SK-N-SH (cell line): ENCODE measurements at regions not wholly inside any gene's neighbourhood (a gene's known extent, or its start where the extent isn't known, plus 50 kb on each side); places are given as distances from the start of the nearest gene placed in this dataset.

Experiments used
- CTCF ChIA-PET: fragments of 300-600, 350-600 bp; formaldehyde crosslinking; extraction: SDS; loops from one replicate; lab custom pipeline; 2021; lab: Yijun Ruan, JAX
- POLR2A ChIA-PET: fragments of 350-600 bp; sonication (Branson Sonifier 250); formaldehyde crosslinking; extraction: SDS; loops from one replicate; lab custom pipeline; 2020; ENCODE audit warnings: antibody characterized with exemption, inconsistent platforms; lab: Yijun Ruan, JAX
- DNase-seq: peaks from one replicate; pipeline ENCODE4 v3.0.0; 2012
- H2AFZ ChIP-seq: fragments of 200-600 bp; sonication (generic); 2 replicates; pipeline ENCODE4 v1.8.1; 2016; ENCODE audit warnings: antibody characterized with exemption, mild to moderate bottlenecking, low read depth
- H3F3A ChIP-seq: fragments of 200-600 bp; sonication (generic); replicated peaks from 2 replicates; pipeline ENCODE3; 2016; ENCODE audit warnings: antibody characterized with exemption, mild to moderate bottlenecking; ENCODE audit not compliant: insufficient read depth
- H3K27ac ChIP-seq, 2 experiments: fragments of 200-500 bp in 1 of 2; fragments of 200-600 bp in 1 of 2; sonication (Bioruptor generic) in 1 of 2; sonication (generic), shearing (Covaris generic) in 1 of 2; 2 replicates each; pipeline versions ENCODE4 v1.5.1 to v1.6.1; 2014 to 2016; ENCODE audit warnings: low read depth in 2 of 2, inconsistent platforms in 1 of 2, low read length in 1 of 2, mild to moderate bottlenecking in 1 of 2, mixed read lengths in 1 of 2
- H3K27me3 ChIP-seq: fragments of 200-600 bp; sonication (generic), shearing (Covaris generic); 2 replicates; pipeline ENCODE4 v1.6.1; 2016; ENCODE audit warnings: mixed run types; ENCODE audit not compliant: insufficient read depth
- H3K36me3 ChIP-seq, 2 experiments: fragments of 200-500 bp in 1 of 2; fragments of 200-600 bp in 1 of 2; sonication (Bioruptor generic) in 1 of 2; sonication (generic) in 1 of 2; replicated peaks in 1 of 2; 2 replicates each; pipeline versions ENCODE3 to v1.5.1; 2014 to 2016; ENCODE audit warnings: low read length in 1 of 2, mild to moderate bottlenecking in 1 of 2; ENCODE audit not compliant: insufficient read depth in 2 of 2, control insufficient read depth in 1 of 2
- H3K4me1 ChIP-seq, 2 experiments: fragments of 200-500 bp in 1 of 2; fragments of 200-600 bp in 1 of 2; sonication (Bioruptor generic) in 1 of 2; sonication (generic), shearing (Covaris generic) in 1 of 2; 2 replicates each; pipeline versions ENCODE4 v1.5.1 to v1.6.1; 2014 to 2016; ENCODE audit warnings: low read depth in 1 of 2, low read length in 1 of 2, mixed run types in 1 of 2; ENCODE audit not compliant: insufficient read depth in 2 of 2, control insufficient read depth in 1 of 2
- H3K4me2 ChIP-seq: fragments of 200-600 bp; sonication (generic), shearing (Covaris generic); 2 replicates; pipeline ENCODE4 v1.6.1; 2017; ENCODE audit warnings: mixed run types
- H3K4me3 ChIP-seq, 2 experiments: fragments of 200-500 bp in 1 of 2; fragments of 200-600 bp in 1 of 2; sonication (Bioruptor generic) in 1 of 2; sonication (generic), shearing (Covaris generic) in 1 of 2; 2 replicates each; pipeline versions ENCODE4 v1.5.1 to v1.8.1; 2014 to 2016; ENCODE audit warnings: low read depth in 2 of 2, inconsistent platforms in 1 of 2, low read length in 1 of 2, mild to moderate bottlenecking in 1 of 2, mixed read lengths in 1 of 2, moderate library complexity in 1 of 2
- H3K79me2 ChIP-seq: fragments of 200-600 bp; sonication (generic); 2 replicates; pipeline ENCODE4 v1.8.1; 2017; ENCODE audit warnings: mild to moderate bottlenecking; ENCODE audit not compliant: insufficient read depth
- H3K9ac ChIP-seq: fragments of 200-600 bp; sonication (generic); 2 replicates; pipeline ENCODE4 v1.6.1; 2017; ENCODE audit warnings: mixed run types
- H3K9me2 ChIP-seq: fragments of 200-600 bp; sonication (generic); 2 replicates; pipeline ENCODE4 v1.6.1; 2017; ENCODE audit warnings: mixed run types
- H3K9me3 ChIP-seq: fragments of 200-600 bp; sonication (generic); 2 replicates; pipeline ENCODE4 v1.6.1; 2017; ENCODE audit warnings: mixed run types, mild to moderate bottlenecking, moderate library complexity
- H4K20me1 ChIP-seq: fragments of 200-600 bp; sonication (generic); 2 replicates; pipeline ENCODE4 v1.6.1; 2017; ENCODE audit warnings: mild to moderate bottlenecking, mixed run types; ENCODE audit not compliant: insufficient read depth
- EP300 ChIP-seq, 2 experiments: IDR thresholded peaks; 2 replicates each; pipeline versions ENCODE4 v1.4.0 to v1.6.1; 2012; ENCODE audit warnings: borderline replicate concordance in 1 of 2, low read depth in 1 of 2, low read length in 1 of 2
- FOXJ3 ChIP-seq: sonication (generic); formaldehyde crosslinking; IDR thresholded peaks from 2 replicates; pipeline ENCODE4 v1.5.1; 2020; ENCODE audit warnings: mild to moderate bottlenecking, missing genetic modification reagents
- GABPA ChIP-seq: IDR thresholded peaks from 2 replicates; pipeline ENCODE4 v1.4.0; 2012; ENCODE audit warnings: low read depth, mild to moderate bottlenecking
- GATA2 ChIP-seq: sonication (generic); formaldehyde crosslinking; IDR thresholded peaks from 2 replicates; pipeline ENCODE4 v1.5.0; 2020; ENCODE audit warnings: mild to moderate bottlenecking, missing genetic modification reagents
- JUND ChIP-seq: IDR thresholded peaks from 2 replicates; pipeline ENCODE4 v1.4.0; 2012
- MEF2A ChIP-seq: IDR thresholded peaks from 2 replicates; pipeline ENCODE4 v1.4.0; 2012; ENCODE audit warnings: low read depth, borderline replicate concordance
- MXI1 ChIP-seq: IDR thresholded peaks from 2 replicates; pipeline ENCODE4 v1.6.1; 2012; ENCODE audit warnings: mild to moderate bottlenecking, low read depth, low read length, improper control_type of control experiment
- NRF1 ChIP-seq: IDR thresholded peaks from 2 replicates; pipeline ENCODE4 v1.6.1; 2012; ENCODE audit warnings: low read depth, mild to moderate bottlenecking, low read length
- POLR2AphosphoS5 ChIP-seq: IDR thresholded peaks from 2 replicates; pipeline ENCODE4 v1.6.1; 2012; ENCODE audit warnings: low read depth, low read length
- RAD21 ChIP-seq: IDR thresholded peaks from 2 replicates; pipeline ENCODE4 v1.6.1; 2012; ENCODE audit warnings: mild to moderate bottlenecking, low read length
- RCOR1 ChIP-seq: fragments of 150-350 bp; IDR thresholded peaks from 2 replicates; pipeline ENCODE4 v1.6.1; 2017; ENCODE audit warnings: antibody characterized with exemption, low read length
- RFX5 ChIP-seq: IDR thresholded peaks from 2 replicates; pipeline ENCODE4 v1.6.1; 2012; ENCODE audit warnings: mild to moderate bottlenecking, improper control_type of control experiment, low read length
- SMC3 ChIP-seq: IDR thresholded peaks from 2 replicates; pipeline ENCODE4 v1.6.1; 2012; ENCODE audit warnings: low read depth, low read length, improper control_type of control experiment
- TAF1 ChIP-seq: IDR thresholded peaks from 2 replicates; pipeline ENCODE4 v1.6.1; 2012; ENCODE audit warnings: low read depth, mild to moderate bottlenecking, low read length, moderate library complexity, borderline replicate concordance
- TCF12 ChIP-seq: IDR thresholded peaks from 2 replicates; pipeline ENCODE4 v1.4.0; 2012
- YY1 ChIP-seq: IDR thresholded peaks from 2 replicates; pipeline ENCODE4 v1.4.0; 2012; ENCODE audit warnings: low read depth, mild to moderate bottlenecking
- WGBS: methylation state at CpG from one replicate; pipeline ENCODE4 v1.1.6; 2017; ENCODE audit warnings: low lambda C conversion rate; 5-methylcytosine and 5-hydroxymethylcytosine counted together
- TF ChIP-seq, protein P1 (sequence below): IDR thresholded peaks from 2 replicates; pipeline ENCODE4 v1.4.0; 2012; ENCODE audit warnings: low read depth, borderline replicate concordance
- TF ChIP-seq, protein P2 (sequence below): IDR thresholded peaks from 2 replicates; pipeline ENCODE4 v1.4.0; 2012; ENCODE audit warnings: low read depth
- TF ChIP-seq, protein P3 (sequence below): fragments of 150-350 bp; IDR thresholded peaks from 2 replicates; pipeline ENCODE4 v1.6.1; 2016; ENCODE audit warnings: mild to moderate bottlenecking, low read depth, low read length
- TF ChIP-seq, protein P4 (sequence below): fragments of 200-600 bp; sonication (generic); IDR thresholded peaks from 2 replicates; pipeline ENCODE4 v1.6.1; 2017; ENCODE audit warnings: antibody characterized with exemption, mild to moderate bottlenecking, moderate library complexity

DNA sequence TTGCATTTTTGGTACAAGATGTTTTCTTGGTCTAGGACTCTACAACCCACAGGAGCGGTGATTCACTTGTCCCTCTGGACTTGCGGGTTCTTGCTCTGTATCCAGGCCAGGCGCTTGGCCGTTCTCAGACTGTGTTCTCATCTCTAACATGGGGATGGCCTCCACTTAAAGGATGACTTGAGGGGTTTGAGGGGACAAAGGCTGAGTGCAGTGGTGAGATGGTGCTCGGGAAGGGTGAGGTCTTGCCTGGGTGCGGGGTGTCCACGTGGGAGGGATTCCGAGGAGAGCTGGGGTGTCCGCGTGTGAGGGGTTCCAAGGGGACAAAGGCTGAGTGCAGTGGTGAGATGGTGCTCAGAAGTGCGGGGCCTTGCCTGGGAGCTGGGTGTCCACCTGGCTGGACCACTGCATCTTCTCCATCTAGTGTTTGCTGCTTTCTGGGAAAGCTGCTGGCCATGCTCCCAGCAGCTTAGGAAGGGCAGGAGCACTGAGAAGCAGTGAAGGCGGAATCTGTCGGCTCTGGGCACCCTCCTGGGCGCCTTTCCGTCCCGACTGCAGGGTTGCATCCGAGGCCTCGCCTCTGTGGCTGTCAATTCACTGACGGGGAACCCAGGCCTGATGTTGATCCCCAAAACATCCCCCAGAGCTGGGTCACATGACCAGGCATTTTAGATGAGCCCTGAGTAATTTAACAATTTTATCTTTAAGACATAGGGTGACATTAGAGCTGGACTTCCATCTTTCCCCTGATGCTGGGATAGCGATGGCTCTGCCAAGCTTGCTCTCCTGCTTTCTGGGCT, 280.5 kb upstream of the IRX4 start:
- Histone ChIP-seq H3K4me3 (no peak overlapping the region), H3K4me1 (no peaks in the 10 kb centered on the region), H3K27me3 (peaks cover 50% of the 10 kb centered on the region), H4K20me1 (no peaks in the 10 kb centered on the region), H3K9ac (no peak overlapping the region), H3F3A (no peaks in the 10 kb centered on the region), H3K4me2 (no peak overlapping the region), H3K79me2 (no peaks in the 10 kb centered on the region), H3K9me3 (no peaks in the 10 kb centered on the region), H3K9me2 (no peaks in the 10 kb centered on the region), H2AFZ (no peak overlapping the region), H3K36me3 (no peaks in the 10 kb centered on the region), H3K27ac (no peak overlapping the region)
- no peak for TF ChIP-seq TAF1
- TF ChIP-seq, protein P1, sequence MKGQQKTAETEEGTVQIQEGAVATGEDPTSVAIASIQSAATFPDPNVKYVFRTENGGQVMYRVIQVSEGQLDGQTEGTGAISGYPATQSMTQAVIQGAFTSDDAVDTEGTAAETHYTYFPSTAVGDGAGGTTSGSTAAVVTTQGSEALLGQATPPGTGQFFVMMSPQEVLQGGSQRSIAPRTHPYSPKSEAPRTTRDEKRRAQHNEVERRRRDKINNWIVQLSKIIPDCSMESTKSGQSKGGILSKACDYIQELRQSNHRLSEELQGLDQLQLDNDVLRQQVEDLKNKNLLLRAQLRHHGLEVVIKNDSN: no peak
- no peak for TF ChIP-seq TCF12
- no peak for TF ChIP-seq JUND
- TF ChIP-seq RAD21: no peak
- TF ChIP-seq, protein P2, sequence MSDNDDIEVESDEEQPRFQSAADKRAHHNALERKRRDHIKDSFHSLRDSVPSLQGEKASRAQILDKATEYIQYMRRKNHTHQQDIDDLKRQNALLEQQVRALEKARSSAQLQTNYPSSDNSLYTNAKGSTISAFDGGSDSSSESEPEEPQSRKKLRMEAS: no peak
- no peak for TF ChIP-seq FOXJ3
- TF ChIP-seq NRF1: no peak
- no peak for TF ChIP-seq POLR2AphosphoS5
- TF ChIP-seq MXI1: no peak
- TF ChIP-seq, protein P3, sequence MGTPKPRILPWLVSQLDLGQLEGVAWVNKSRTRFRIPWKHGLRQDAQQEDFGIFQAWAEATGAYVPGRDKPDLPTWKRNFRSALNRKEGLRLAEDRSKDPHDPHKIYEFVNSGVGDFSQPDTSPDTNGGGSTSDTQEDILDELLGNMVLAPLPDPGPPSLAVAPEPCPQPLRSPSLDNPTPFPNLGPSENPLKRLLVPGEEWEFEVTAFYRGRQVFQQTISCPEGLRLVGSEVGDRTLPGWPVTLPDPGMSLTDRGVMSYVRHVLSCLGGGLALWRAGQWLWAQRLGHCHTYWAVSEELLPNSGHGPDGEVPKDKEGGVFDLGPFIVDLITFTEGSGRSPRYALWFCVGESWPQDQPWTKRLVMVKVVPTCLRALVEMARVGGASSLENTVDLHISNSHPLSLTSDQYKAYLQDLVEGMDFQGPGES: no peak
- no peak for TF ChIP-seq GATA2 (CRISPR knock-in tag)
- TF ChIP-seq RCOR1: no peak
- TF ChIP-seq EP300 (IDR thresholded peaks at IDR 0.05; ENCODE audit: borderline replicate concordance in 1 of 2, low read depth in 1 of 2, low read length in 1 of 2): no peak
- no peak for TF ChIP-seq GABPA
- TF ChIP-seq RFX5: no peak
- TF ChIP-seq YY1: no peak
- no peak for TF ChIP-seq SMC3
- TF ChIP-seq, protein P4, sequence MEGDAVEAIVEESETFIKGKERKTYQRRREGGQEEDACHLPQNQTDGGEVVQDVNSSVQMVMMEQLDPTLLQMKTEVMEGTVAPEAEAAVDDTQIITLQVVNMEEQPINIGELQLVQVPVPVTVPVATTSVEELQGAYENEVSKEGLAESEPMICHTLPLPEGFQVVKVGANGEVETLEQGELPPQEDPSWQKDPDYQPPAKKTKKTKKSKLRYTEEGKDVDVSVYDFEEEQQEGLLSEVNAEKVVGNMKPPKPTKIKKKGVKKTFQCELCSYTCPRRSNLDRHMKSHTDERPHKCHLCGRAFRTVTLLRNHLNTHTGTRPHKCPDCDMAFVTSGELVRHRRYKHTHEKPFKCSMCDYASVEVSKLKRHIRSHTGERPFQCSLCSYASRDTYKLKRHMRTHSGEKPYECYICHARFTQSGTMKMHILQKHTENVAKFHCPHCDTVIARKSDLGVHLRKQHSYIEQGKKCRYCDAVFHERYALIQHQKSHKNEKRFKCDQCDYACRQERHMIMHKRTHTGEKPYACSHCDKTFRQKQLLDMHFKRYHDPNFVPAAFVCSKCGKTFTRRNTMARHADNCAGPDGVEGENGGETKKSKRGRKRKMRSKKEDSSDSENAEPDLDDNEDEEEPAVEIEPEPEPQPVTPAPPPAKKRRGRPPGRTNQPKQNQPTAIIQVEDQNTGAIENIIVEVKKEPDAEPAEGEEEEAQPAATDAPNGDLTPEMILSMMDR: no peak
- no peak for TF ChIP-seq MEF2A
- 5% methylated on average over 13 of the region's 20 CpGs for WGBS
- DNase-seq: no peak
- ChIA-PET POLR2A (no interaction called here), CTCF (interaction anchor here (0.6 to 0.8 kb wide), 2 partner anchors 11 to 12 kb away, joined by 3 read pairs; no protein-coding TSS in a partner anchor)
